Stimulated activated CD4-positive, alpha-beta T cell treated with anti-CD3 and anti-CD28 coated beads, Interleukin-12 subunit alpha, Interleukin-12 subunit beta, amount 100 ng/mL, for 4 hours (primary cell): ENCODE measurements at regions not wholly inside any gene's neighbourhood (a gene's known extent, or its start where the extent isn't known, plus 50 kb on each side); places are given as distances from the start of the nearest gene placed in this dataset.

Experiments used
- DNase-seq: peaks from one replicate; pipeline ENCODE4 v3.0.0-alpha.2; 2020

- no peak for DNase-seq
Measured at GRCh38 chr5:155211764-155212163, 198.2 kb downstream of the KIF4B start.

- no peak for DNase-seq
Measured at GRCh38 chr5:155222393-155222792, 208.8 kb downstream of the KIF4B start.

GRCh38 chr5:155229135-155229534, 215.6 kb downstream of the KIF4B start:
- DNase-seq, result no peak

GRCh38 chr5:155239803-155240202, 226.2 kb downstream of the KIF4B start:
- no peak for DNase-seq

GRCh38 chr5:155250596-155250995, 237.0 kb downstream of the KIF4B start:
- no peak for DNase-seq

GRCh38 chr5:155252025-155252424, 238.5 kb downstream of the KIF4B start:
- no peak for DNase-seq

GRCh38 chr5:155252717-155253116, 239.2 kb downstream of the KIF4B start:
- DNase-seq, result no peak

- no peak for DNase-seq
Measured at GRCh38 chr5:155254399-155254798, 240.8 kb downstream of the KIF4B start.

- no peak for DNase-seq
Measured at GRCh38 chr5:155258161-155258560, 244.6 kb downstream of the KIF4B start.

GRCh38 chr5:155259648-155260047, 246.1 kb downstream of the KIF4B start:
- DNase-seq, result no peak

- DNase-seq, result no peak
Measured at GRCh38 chr5:155260798-155261197, 247.2 kb downstream of the KIF4B start.

- DNase-seq, result no peak
Measured at GRCh38 chr5:155263381-155263780, 249.8 kb downstream of the KIF4B start.

GRCh38 chr5:155264809-155265208, 251.3 kb downstream of the KIF4B start:
- DNase-seq, result no peak

- DNase-seq, result no peak
Measured at GRCh38 chr5:155268770-155269425, 255.3 kb downstream of the KIF4B start.

GRCh38 chr5:155270725-155271124, 257.2 kb downstream of the KIF4B start:
- no peak for DNase-seq

GRCh38 chr5:155274484-155274883, 260.9 kb downstream of the KIF4B start:
- DNase-seq, result no peak

- no peak for DNase-seq
Measured at GRCh38 chr5:155275222-155275621, 261.7 kb downstream of the KIF4B start.

GRCh38 chr5:155276231-155276630, 262.7 kb downstream of the KIF4B start:
- no peak for DNase-seq

GRCh38 chr5:155278532-155278931, 265.0 kb downstream of the KIF4B start:
- DNase-seq, result no peak

GRCh38 chr5:155282503-155283107, 269.1 kb downstream of the KIF4B start:
- DNase-seq, result no peak

GRCh38 chr5:155285706-155286105, 272.2 kb downstream of the KIF4B start:
- DNase-seq, result no peak

GRCh38 chr5:155290937-155291336, 277.4 kb downstream of the KIF4B start:
- DNase-seq, result no peak

- no peak for DNase-seq
Measured at GRCh38 chr5:155293605-155294178, 280.1 kb downstream of the KIF4B start.

- no peak for DNase-seq
Measured at GRCh38 chr5:155295111-155295510, 281.6 kb downstream of the KIF4B start.
